SIG-M5 (cell line): ENCODE measurements at regions not wholly inside any gene's neighbourhood (a gene's known extent, or its start where the extent isn't known, plus 50 kb on each side); places are given as distances from the start of the nearest gene placed in this dataset.
"Not testable (repeated sequence)": the region's sequence is repeated elsewhere in the genome, so short reads cannot be mapped to it uniquely, and the experiment has no call there.

Experiments used
- DNase-seq: peaks from one replicate; lab custom pipeline; 2025; lab: John Stamatoyannopoulos, UW

GRCh38 chr3:104396974-104397669 lies 969.6 kb upstream of the ALCAM start:
- DNase-seq, result no peak

- no peak for DNase-seq
These were observed 969.0 kb upstream of the ALCAM start for GRCh38 chr3:104397713-104398112.

- no peak for DNase-seq
These were observed 963.8 kb upstream of the ALCAM start for GRCh38 chr3:104402902-104403301.

- no peak for DNase-seq
These were observed 955.0 kb upstream of the ALCAM start for GRCh38 chr3:104411757-104412156.

- no peak for DNase-seq
These were observed 953.8 kb upstream of the ALCAM start for GRCh38 chr3:104412608-104413580.

GRCh38 chr3:104428337-104428925 lies 938.3 kb upstream of the ALCAM start:
- no peak for DNase-seq

GRCh38 chr3:104429727-104430126 lies 937.0 kb upstream of the ALCAM start:
- no peak for DNase-seq

- no peak for DNase-seq
These were observed 930.2 kb upstream of the ALCAM start for GRCh38 chr3:104436506-104436905.

GRCh38 chr3:104437131-104437750 lies 929.5 kb upstream of the ALCAM start:
- DNase-seq, result no peak

GRCh38 chr3:104437891-104438290 lies 928.8 kb upstream of the ALCAM start:
- DNase-seq, result no peak

- no peak for DNase-seq
These were observed 928.0 kb upstream of the ALCAM start for GRCh38 chr3:104438706-104439105.

GRCh38 chr3:104445252-104445919 lies 921.3 kb upstream of the ALCAM start:
- not testable (repeated sequence) for DNase-seq

GRCh38 chr3:104447681-104448080 lies 919.0 kb upstream of the ALCAM start:
- no peak for DNase-seq

GRCh38 chr3:104452697-104453096 lies 914.0 kb upstream of the ALCAM start:
- no peak for DNase-seq

GRCh38 chr3:104458657-104459056 lies 908.1 kb upstream of the ALCAM start:
- no peak for DNase-seq

- no peak for DNase-seq
These were observed 906.0 kb upstream of the ALCAM start for GRCh38 chr3:104460477-104461406.

- DNase-seq, result no peak
These were observed 905.3 kb upstream of the ALCAM start for GRCh38 chr3:104461431-104461830.

GRCh38 chr3:104472221-104472620 lies 894.5 kb upstream of the ALCAM start:
- no peak for DNase-seq

- DNase-seq, result no peak
These were observed 892.7 kb upstream of the ALCAM start for GRCh38 chr3:104474011-104474410.

GRCh38 chr3:104503022-104503421 lies 863.7 kb upstream of the ALCAM start:
- no peak for DNase-seq
